Activated naive CD8-positive, alpha-beta T cell treated with anti-CD3 and anti-CD28 coated beads, Interleukin-2, amount 50 U/mL, for 24 hours (primary cell): ENCODE measurements at regions not wholly inside any gene's neighbourhood (a gene's known extent, or its start where the extent isn't known, plus 50 kb on each side); places are given as distances from the start of the nearest gene placed in this dataset.

Experiments
- ATAC-seq: fragments of 150-1000 bp; cut with Tn5 transposase; one replicate; pipeline ENCODE4 v1.10.0; 2021
- DNase-seq: peaks from one replicate; pipeline ENCODE4 v3.0.0; 2021
- H3K27ac Mint-ChIP-seq: one replicate; pipeline ENCODE4 v1.8.0; 2021; ENCODE audit warnings: mild to moderate bottlenecking, mixed read lengths
- H3K27me3 Mint-ChIP-seq: one replicate; pipeline ENCODE4 v1.8.0; 2021; ENCODE audit warnings: mixed read lengths
- H3K36me3 Mint-ChIP-seq: one replicate; pipeline ENCODE4 v1.8.0; 2021; ENCODE audit warnings: low read depth, mixed read lengths
- H3K4me1 Mint-ChIP-seq: one replicate; pipeline ENCODE4 v1.8.0; 2021; ENCODE audit warnings: mixed read lengths
- H3K4me3 Mint-ChIP-seq: one replicate; pipeline ENCODE4 v1.8.0; 2021; ENCODE audit warnings: mild to moderate bottlenecking, moderate library complexity, mixed read lengths
- H3K9me3 Mint-ChIP-seq: one replicate; pipeline ENCODE4 v1.8.0; 2021; ENCODE audit warnings: mixed read lengths

- Mint-ChIP-seq H3K9me3 (no peaks in the 10 kb centered on the region), H3K36me3 (no peaks in the 10 kb centered on the region), H3K27ac (no peak overlapping the region), H3K27me3 (peaks cover 20% of the 10 kb centered on the region), H3K4me3 (no peak overlapping the region), H3K4me1 (no peaks in the 10 kb centered on the region)
- no peak for ATAC-seq
- no peak for DNase-seq
These were observed 165.5 kb upstream of the TBX20 start for GRCh38 chr7:35419391-35419755.

- DNase-seq, result no peak
- Mint-ChIP-seq H3K4me3 (no peak overlapping the region), H3K27ac (no peak overlapping the region), H3K9me3 (no peaks in the 10 kb centered on the region), H3K27me3 (peaks cover 16% of the 10 kb centered on the region), H3K36me3 (no peaks in the 10 kb centered on the region), H3K4me1 (no peaks in the 10 kb centered on the region)
- ATAC-seq, result no peak
These were observed 165.0 kb upstream of the TBX20 start for GRCh38 chr7:35418716-35419390.

- Mint-ChIP-seq H3K36me3 (no peaks in the 10 kb centered on the region), H3K4me3 (no peak overlapping the region), H3K4me1 (no peaks in the 10 kb centered on the region), H3K27ac (no peak overlapping the region), H3K9me3 (no peaks in the 10 kb centered on the region), H3K27me3 (peaks cover 9% of the 10 kb centered on the region)
- DNase-seq (no peak), ATAC-seq (no peak)
These were observed 162.7 kb upstream of the TBX20 start for GRCh38 chr7:35416568-35416967.

- Mint-ChIP-seq H3K27me3 (peaks cover 8% of the 10 kb centered on the region), H3K27ac (no peak overlapping the region)
These were observed 161.5 kb upstream of the TBX20 start for GRCh38 chr7:35415411-35415822.

GRCh38 chr7:35411331-35411730, 157.4 kb upstream of the TBX20 start:
- H3K36me3 Mint-ChIP-seq, result no peaks in the 10 kb centered on the region
- no peak overlapping the region for H3K4me3 Mint-ChIP-seq
- no peaks in the 10 kb centered on the region for H3K9me3 Mint-ChIP-seq
- no peak overlapping the region for H3K27ac Mint-ChIP-seq
- H3K27me3 Mint-ChIP-seq, result peaks cover 12% of the 10 kb centered on the region
- no peak for DNase-seq
- ATAC-seq, result no peak
- no peaks in the 10 kb centered on the region for H3K4me1 Mint-ChIP-seq

More at GRCh38 chr7:35415411-35415822, 161.5 kb upstream of the TBX20 start:
- no peaks in the 10 kb centered on the region for H3K36me3 Mint-ChIP-seq
- no peak overlapping the region for H3K4me3 Mint-ChIP-seq
- DNase-seq, result no peak
- no peaks in the 10 kb centered on the region for H3K9me3 Mint-ChIP-seq
- ATAC-seq, result no peak
- H3K4me1 Mint-ChIP-seq, result no peaks in the 10 kb centered on the region

DNA sequence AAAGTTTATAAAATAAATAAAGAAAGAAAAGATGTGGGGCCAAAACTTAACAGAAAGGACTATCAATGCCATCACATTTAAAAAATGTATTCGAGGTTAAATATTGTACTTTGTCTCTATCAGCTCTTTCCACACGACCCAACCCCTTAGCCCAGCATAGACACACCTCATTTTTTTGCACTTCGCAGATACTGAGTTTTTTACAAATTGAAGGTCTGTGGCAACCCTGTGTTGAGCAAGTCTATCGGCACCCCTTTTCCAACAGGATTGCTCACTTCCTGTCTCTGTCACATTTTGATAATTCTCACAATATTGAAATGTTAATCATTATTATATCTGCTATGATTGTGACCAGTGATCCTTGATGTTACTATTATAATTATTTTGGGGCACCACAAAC, 151.6 kb upstream of the TBX20 start:
- H3K4me3 Mint-ChIP-seq, result no peak overlapping the region
- H3K36me3 Mint-ChIP-seq, result no peaks in the 10 kb centered on the region
- ATAC-seq (no peak), DNase-seq (no peak)
- H3K4me1 Mint-ChIP-seq, result no peaks in the 10 kb centered on the region
- H3K27ac Mint-ChIP-seq, result no peak overlapping the region
- no peaks in the 10 kb centered on the region for H3K9me3 Mint-ChIP-seq
- H3K27me3 Mint-ChIP-seq, result peaks cover 9% of the 10 kb centered on the region

GRCh38 chr7:35401217-35401879, 147.4 kb upstream of the TBX20 start:
- DNase-seq (no peak), ATAC-seq (no peak)
- Mint-ChIP-seq H3K36me3 (no peaks in the 10 kb centered on the region), H3K9me3 (no peaks in the 10 kb centered on the region), H3K27me3 (peaks cover 2% of the 10 kb centered on the region), H3K4me3 (no peak overlapping the region), H3K27ac (no peak overlapping the region), H3K4me1 (no peaks in the 10 kb centered on the region)

DNA sequence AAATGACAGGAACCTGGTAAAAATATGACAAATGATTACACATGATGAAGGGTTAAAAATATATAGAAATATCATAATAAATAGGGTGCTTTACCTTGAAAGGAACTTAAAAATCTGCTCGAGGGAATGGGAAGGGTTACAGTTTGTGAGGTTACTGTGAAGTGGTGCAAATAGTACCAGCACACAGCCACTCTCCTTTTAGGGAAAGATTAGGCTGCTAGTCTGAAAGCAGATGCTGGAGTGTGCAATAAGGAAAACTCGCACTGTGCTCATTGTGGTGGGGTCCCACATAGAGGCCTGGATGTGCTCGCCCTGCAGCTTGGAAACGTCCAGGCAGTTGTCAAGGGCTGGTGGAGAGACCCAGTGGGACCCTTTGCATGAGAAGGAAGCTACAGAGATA, 145.9 kb upstream of the TBX20 start:
- Mint-ChIP-seq H3K4me1 (no peaks in the 10 kb centered on the region), H3K4me3 (no peak overlapping the region), H3K9me3 (no peaks in the 10 kb centered on the region), H3K27me3 (peaks cover 3% of the 10 kb centered on the region), H3K36me3 (no peaks in the 10 kb centered on the region), H3K27ac (no peak overlapping the region)
- DNase-seq, result no peak
- no peak for ATAC-seq

GRCh38 chr7:35399216-35399615, 145.3 kb upstream of the TBX20 start:
- Mint-ChIP-seq H3K27me3 (peaks cover 3% of the 10 kb centered on the region), H3K4me1 (no peaks in the 10 kb centered on the region), H3K9me3 (no peaks in the 10 kb centered on the region), H3K4me3 (no peak overlapping the region), H3K36me3 (no peaks in the 10 kb centered on the region), H3K27ac (no peak overlapping the region)
- ATAC-seq, result no peak
- DNase-seq, result no peak

- H3K9me3 Mint-ChIP-seq, result no peaks in the 10 kb centered on the region
These were observed 144.6 kb upstream of the TBX20 start for GRCh38 chr7:35398518-35398917.

GRCh38 chr7:35390146-35390545, 136.2 kb upstream of the TBX20 start:
- Mint-ChIP-seq H3K36me3 (no peaks in the 10 kb centered on the region), H3K4me3 (no peak overlapping the region), H3K9me3 (no peaks in the 10 kb centered on the region), H3K4me1 (no peaks in the 10 kb centered on the region), H3K27me3 (peaks cover 3% of the 10 kb centered on the region), H3K27ac (no peak overlapping the region)
- no peak for DNase-seq
- ATAC-seq, result no peak

More at GRCh38 chr7:35398518-35398917, 144.6 kb upstream of the TBX20 start:
- DNase-seq (no peak), ATAC-seq (no peak)
- peaks cover 3% of the 10 kb centered on the region for H3K27me3 Mint-ChIP-seq
- H3K4me1 Mint-ChIP-seq, result no peaks in the 10 kb centered on the region
- no peaks in the 10 kb centered on the region for H3K36me3 Mint-ChIP-seq
- no peak overlapping the region for H3K4me3 Mint-ChIP-seq
- H3K27ac Mint-ChIP-seq, result no peak overlapping the region

- H3K36me3 Mint-ChIP-seq, result no peaks in the 10 kb centered on the region
- no peak for ATAC-seq
These were observed 135.7 kb upstream of the TBX20 start for GRCh38 chr7:35389636-35390035.

DNA sequence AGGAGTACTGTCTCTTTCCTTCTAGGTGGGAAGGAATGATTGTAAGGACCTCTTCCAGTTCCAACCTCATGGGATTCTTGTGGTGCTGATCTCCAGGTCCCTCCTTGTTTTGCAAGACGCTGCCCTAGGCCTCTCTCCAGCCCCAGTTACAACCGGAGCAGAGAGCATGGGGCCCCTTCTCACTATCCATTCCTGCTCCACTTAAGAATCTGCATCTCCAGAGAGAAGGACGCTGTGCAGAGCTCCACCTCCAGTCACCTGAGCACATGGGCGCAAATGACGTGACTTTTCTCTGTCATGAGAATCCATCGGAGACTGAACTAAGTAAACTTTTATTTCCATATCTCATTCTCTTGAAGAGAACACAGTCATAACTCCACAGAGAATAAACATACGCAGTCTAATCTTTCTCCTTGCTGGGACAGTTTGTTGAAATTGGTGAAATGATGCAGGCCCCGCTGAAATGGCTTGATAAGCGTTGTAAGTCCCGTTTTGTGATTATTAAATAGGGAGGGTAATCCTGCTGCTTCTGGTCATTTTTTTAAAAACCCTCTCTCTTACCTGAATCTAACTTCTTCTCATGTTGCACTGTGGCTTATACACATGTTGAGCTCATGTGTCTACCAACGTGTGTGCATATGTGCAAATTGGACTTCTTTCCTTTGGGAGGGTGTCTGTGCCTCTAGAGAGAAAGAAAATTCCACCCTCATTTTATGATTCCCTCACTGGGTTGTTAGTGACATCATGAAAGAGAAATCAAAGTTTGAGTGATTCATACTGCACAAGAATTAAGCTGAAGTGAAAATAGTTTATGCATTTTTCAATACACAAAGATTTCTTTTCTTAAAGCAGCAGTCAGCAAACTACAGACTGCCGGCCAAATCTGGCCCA, 133.2 kb upstream of the TBX20 start:
- H3K9me3 Mint-ChIP-seq, result no peaks in the 10 kb centered on the region
- H3K27ac Mint-ChIP-seq, result no peak overlapping the region
- DNase-seq (no peak), ATAC-seq (no peak)
- peaks cover 4% of the 10 kb centered on the region for H3K27me3 Mint-ChIP-seq
- H3K36me3 Mint-ChIP-seq, result no peaks in the 10 kb centered on the region
- H3K4me3 Mint-ChIP-seq, result no peak overlapping the region
- no peaks in the 10 kb centered on the region for H3K4me1 Mint-ChIP-seq

More at GRCh38 chr7:35389636-35390035, 135.7 kb upstream of the TBX20 start:
- DNase-seq, result no peak
- Mint-ChIP-seq H3K4me3 (no peak overlapping the region), H3K27ac (no peak overlapping the region), H3K4me1 (no peaks in the 10 kb centered on the region), H3K9me3 (no peaks in the 10 kb centered on the region), H3K27me3 (peaks cover 2% of the 10 kb centered on the region)

DNA sequence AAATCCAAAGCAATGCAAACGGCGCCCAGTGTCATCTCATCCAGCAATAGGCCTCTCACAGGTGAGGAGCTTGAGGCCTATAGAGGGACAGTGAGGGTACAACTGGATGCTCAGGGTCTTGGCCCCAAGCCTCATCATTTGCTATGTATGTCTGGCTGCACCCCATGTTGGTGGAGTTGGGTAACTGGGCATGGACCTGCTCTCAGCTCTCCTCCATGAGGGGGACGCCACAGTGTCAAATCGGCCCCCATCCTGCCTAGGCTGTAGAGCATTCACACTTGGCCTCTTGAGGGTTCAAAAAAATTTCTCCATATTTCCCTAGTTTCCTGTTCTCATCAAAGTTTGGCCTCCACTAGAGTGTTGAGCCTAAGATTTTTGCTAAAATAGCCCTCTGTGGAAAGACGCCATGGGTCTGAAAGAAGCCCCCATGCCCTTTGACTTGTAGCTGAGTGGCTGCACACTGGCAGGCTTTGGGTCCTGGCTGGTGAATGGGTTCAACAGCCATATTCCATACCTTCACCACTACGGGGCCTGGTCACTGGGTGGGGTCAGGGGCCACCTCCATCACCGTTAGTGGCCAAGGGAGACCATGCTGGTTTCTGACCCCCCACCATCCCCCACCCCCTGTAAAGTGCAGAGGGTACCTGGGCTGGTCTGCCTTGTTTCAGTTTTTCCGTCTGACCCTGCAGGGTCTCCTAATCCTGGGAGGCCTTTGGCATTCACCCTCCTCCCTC, 132.3 kb upstream of the TBX20 start:
- ATAC-seq (no peak), DNase-seq (no peak)
- H3K36me3 Mint-ChIP-seq, result no peaks in the 10 kb centered on the region
- peaks cover 6% of the 10 kb centered on the region for H3K27me3 Mint-ChIP-seq
- H3K9me3 Mint-ChIP-seq, result no peaks in the 10 kb centered on the region
- H3K4me3 Mint-ChIP-seq, result no peak overlapping the region
- no peak overlapping the region for H3K27ac Mint-ChIP-seq
- H3K4me1 Mint-ChIP-seq, result no peaks in the 10 kb centered on the region
